ENCODE measurements at regions not wholly inside any gene's neighbourhood (a gene's known extent, or its start where the extent isn't known, plus 50 kb on each side); places are given as distances from the start of the nearest gene placed in this dataset.
A peak's percentile ranks its signal among the peaks of the same experiment; 100 is the strongest.

GRCh38 chr6:126804332-126805064 lies 314.0 kb upstream of the RSPO3 start:
- Histone ChIP-seq H3K4me3 (no peak overlapping the region), H3K9me3 (ENCODE audit: low read depth) (no peaks in the 10 kb centered on the region), H3K4me2 (peak overlapping the region; percentile 51), H3K36me3 (no peaks in the 10 kb centered on the region), H3K27ac (no peak overlapping the region), H3K79me2 (ENCODE audit: low read depth) (no peaks in the 10 kb centered on the region), H3K9ac (no peak overlapping the region), H3K27me3 (no peaks in the 10 kb centered on the region), H2AFZ (replicated peaks) (peak overlapping the region; percentile 65), H4K20me1 (ENCODE audit: low read depth) (no peaks in the 10 kb centered on the region), H3K4me1 (peaks cover 27% of the 10 kb centered on the region), H3F3A (ENCODE audit: low read depth) (peaks cover 9% of the 10 kb centered on the region)
- Mint-ChIP-seq H3K4me1 (peaks cover 28% of the 10 kb centered on the region), H3K36me3 (no peaks in the 10 kb centered on the region), H3K27ac (no peak overlapping the region), H3K27me3 (ENCODE audit: insufficient read depth, low read depth) (no peaks in the 10 kb centered on the region), H3K9me3 (no peaks in the 10 kb centered on the region), H3K4me3 (no peak overlapping the region)
- TF ChIP-seq EZH2phosphoT487 (IDR thresholded peaks at IDR 0.05) (no peak), CTCF (IDR thresholded peaks at IDR 0.05) (peak; percentile 79)
- peak; percentile 59 for DNase-seq (ENCODE audit: low spot score)

GRCh38 chr6:126805861-126806260 lies 312.6 kb upstream of the RSPO3 start:
- TF ChIP-seq EZH2 (IDR thresholded peaks at IDR 0.05), result no peak
- no peak for TF ChIP-seq CTCF (IDR thresholded peaks at IDR 0.05)
- no peak for TF ChIP-seq EZH2phosphoT487 (IDR thresholded peaks at IDR 0.05)
- no peak for DNase-seq (ENCODE audit: low spot score)
- Mint-ChIP-seq H3K4me1 (peaks cover 34% of the 10 kb centered on the region), H3K9me3 (no peaks in the 10 kb centered on the region), H3K36me3 (no peaks in the 10 kb centered on the region), H3K4me3 (no peak overlapping the region), H3K27ac (no peak overlapping the region), H3K27me3 (ENCODE audit: insufficient read depth, low read depth) (no peaks in the 10 kb centered on the region)
- H3K36me3 ChIP-seq, result no peaks in the 10 kb centered on the region
- H3K4me2 ChIP-seq, result no peak overlapping the region
- H3K4me3 ChIP-seq, result no peak overlapping the region
- H3K4me1 ChIP-seq, result peaks cover 27% of the 10 kb centered on the region
- no peaks in the 10 kb centered on the region for H4K20me1 ChIP-seq (ENCODE audit: low read depth)
- no peaks in the 10 kb centered on the region for H3K27me3 ChIP-seq
- H3K9ac ChIP-seq, result no peak overlapping the region
- H2AFZ ChIP-seq (replicated peaks), result no peak overlapping the region
- H3K9me3 ChIP-seq (ENCODE audit: low read depth), result no peaks in the 10 kb centered on the region
- H3K27ac ChIP-seq, result no peak overlapping the region
- H3F3A ChIP-seq (ENCODE audit: low read depth), result peaks cover 9% of the 10 kb centered on the region
- H3K79me2 ChIP-seq (ENCODE audit: low read depth), result no peaks in the 10 kb centered on the region

- no peak for TF ChIP-seq EZH2 (IDR thresholded peaks at IDR 0.05)
- TF ChIP-seq EZH2phosphoT487 (IDR thresholded peaks at IDR 0.05), result no peak
- no peak for TF ChIP-seq CTCF (IDR thresholded peaks at IDR 0.05)
- Mint-ChIP-seq H3K36me3 (no peaks in the 10 kb centered on the region), H3K27me3 (ENCODE audit: insufficient read depth, low read depth) (no peaks in the 10 kb centered on the region), H3K4me3 (no peak overlapping the region), H3K9me3 (no peaks in the 10 kb centered on the region), H3K4me1 (peaks cover 35% of the 10 kb centered on the region), H3K27ac (no peak overlapping the region)
- Histone ChIP-seq H3K79me2 (ENCODE audit: low read depth) (no peaks in the 10 kb centered on the region), H2AFZ (replicated peaks) (no peak overlapping the region), H4K20me1 (ENCODE audit: low read depth) (no peaks in the 10 kb centered on the region), H3K4me2 (no peak overlapping the region), H3K9ac (no peak overlapping the region), H3K4me3 (no peak overlapping the region), H3K27ac (no peak overlapping the region), H3K9me3 (ENCODE audit: low read depth) (no peaks in the 10 kb centered on the region), H3K4me1 (peaks cover 35% of the 10 kb centered on the region), H3F3A (ENCODE audit: low read depth) (peaks cover 9% of the 10 kb centered on the region), H3K27me3 (no peaks in the 10 kb centered on the region), H3K36me3 (no peaks in the 10 kb centered on the region)
- no peak for DNase-seq (ENCODE audit: low spot score)
These were observed 310.6 kb upstream of the RSPO3 start for GRCh38 chr6:126807876-126808275.

All from neural progenitor cell (in vitro differentiated cells).